Endodermal cell (in vitro differentiated cells): ENCODE measurements at regions not wholly inside any gene's neighbourhood (a gene's known extent, or its start where the extent isn't known, plus 50 kb on each side); places are given as distances from the start of the nearest gene placed in this dataset.
A peak's percentile ranks its signal among the peaks of the same experiment; 100 is the strongest.
"Not testable (repeated sequence)": the region's sequence is repeated elsewhere in the genome, so short reads cannot be mapped to it uniquely, and the experiment has no call there.

Experiments
- DNase-seq: peaks from one replicate; pipeline ENCODE4 v3.0.0-alpha.2; 2017
- H3K27ac ChIP-seq: 2 replicates; pipeline ENCODE4 v1.5.1; 2013; ENCODE audit warnings: mild to moderate bottlenecking, low read depth, low read length, moderate library complexity
- H3K27me3 ChIP-seq: 2 replicates; pipeline ENCODE4 v1.6.1; 2013; ENCODE audit warnings: mild to moderate bottlenecking, low read length, moderate library complexity; ENCODE audit not compliant: insufficient read depth, control insufficient read depth, poor library complexity, severe bottlenecking
- H3K36me3 ChIP-seq: 2 replicates; pipeline ENCODE4 v1.7.0; 2013; ENCODE audit warnings: mild to moderate bottlenecking, low read length, moderate library complexity; ENCODE audit not compliant: control insufficient read depth, insufficient read depth
- H3K4me1 ChIP-seq: one replicate; pipeline ENCODE4 v1.7.0; 2013; ENCODE audit warnings: low read length; ENCODE audit not compliant: control insufficient read depth, insufficient read depth
- H3K4me3 ChIP-seq: 2 replicates; pipeline ENCODE4 v1.5.1; 2013; ENCODE audit warnings: mild to moderate bottlenecking, low read length, moderate library complexity
- H3K9ac ChIP-seq: 2 replicates; pipeline ENCODE4 v1.6.1; 2013; ENCODE audit warnings: mild to moderate bottlenecking, low read length, moderate library complexity; ENCODE audit not compliant: poor library complexity, severe bottlenecking; ENCODE audit errors: extremely low read depth
- H3K9me3 ChIP-seq: 2 replicates; pipeline ENCODE4 v1.6.1; 2013; ENCODE audit warnings: mild to moderate bottlenecking, low read length, moderate library complexity; ENCODE audit not compliant: control insufficient read depth
- H3K27ac Mint-ChIP-seq: 2 replicates; pipeline ENCODE4 v1.8.0; 2020; ENCODE audit warnings: mixed read lengths
- H3K27me3 Mint-ChIP-seq: 2 replicates; pipeline ENCODE4 v1.8.0; 2021; ENCODE audit warnings: mild to moderate bottlenecking, mixed read lengths; ENCODE audit not compliant: insufficient read depth
- H3K36me3 Mint-ChIP-seq: 2 replicates; pipeline ENCODE4 v1.8.0; 2020; ENCODE audit warnings: low read depth, mixed read lengths
- H3K4me1 Mint-ChIP-seq: 2 replicates; pipeline ENCODE4 v1.8.0; 2020; ENCODE audit warnings: mixed read lengths
- H3K4me3 Mint-ChIP-seq: 2 replicates; pipeline ENCODE4 v1.8.0; 2020; ENCODE audit warnings: mild to moderate bottlenecking, moderate library complexity, mixed read lengths
- H3K9me3 Mint-ChIP-seq: 2 replicates; pipeline ENCODE4 v1.8.0; 2020; ENCODE audit warnings: mild to moderate bottlenecking, mixed read lengths
- WGBS, 2 experiments: methylation state at CpG; one replicate each; pipeline versions ENCODE4 v1.1.5 to v1.1.7; 2013; ENCODE audit warnings: missing lambda C conversion rate in 2 of 2, mixed read lengths in 1 of 2; ENCODE audit not compliant: insufficient coverage in 1 of 2, insufficient read length in 1 of 2; 5-methylcytosine and 5-hydroxymethylcytosine counted together
- TF ChIP-seq, protein P1 (sequence below): fragments of 200-600 bp; sonication (generic); conservative IDR thresholded peaks from 2 replicates; pipeline ENCODE4 v1.5.0; 2021; ENCODE audit warnings: antibody characterized with exemption, mild to moderate bottlenecking

- Mint-ChIP-seq H3K4me1 (peaks cover 6% of the 10 kb centered on the region), H3K27ac (no peak overlapping the region), H3K27me3 (no peaks in the 10 kb centered on the region), H3K9me3 (peaks cover 5% of the 10 kb centered on the region), H3K4me3 (no peak overlapping the region), H3K36me3 (no peaks in the 10 kb centered on the region)
- Histone ChIP-seq H3K4me1 (peaks cover 3% of the 10 kb centered on the region), H3K27me3 (no peaks in the 10 kb centered on the region), H3K4me3 (no peak overlapping the region), H3K36me3 (no peaks in the 10 kb centered on the region), H3K9me3 (no peaks in the 10 kb centered on the region), H3K27ac (no peak overlapping the region), H3K9ac (no peak overlapping the region)
- WGBS, 2 experiments: 88 to 100% methylated on average over 1 of the region's 1 CpG
- TF ChIP-seq, protein P1, sequence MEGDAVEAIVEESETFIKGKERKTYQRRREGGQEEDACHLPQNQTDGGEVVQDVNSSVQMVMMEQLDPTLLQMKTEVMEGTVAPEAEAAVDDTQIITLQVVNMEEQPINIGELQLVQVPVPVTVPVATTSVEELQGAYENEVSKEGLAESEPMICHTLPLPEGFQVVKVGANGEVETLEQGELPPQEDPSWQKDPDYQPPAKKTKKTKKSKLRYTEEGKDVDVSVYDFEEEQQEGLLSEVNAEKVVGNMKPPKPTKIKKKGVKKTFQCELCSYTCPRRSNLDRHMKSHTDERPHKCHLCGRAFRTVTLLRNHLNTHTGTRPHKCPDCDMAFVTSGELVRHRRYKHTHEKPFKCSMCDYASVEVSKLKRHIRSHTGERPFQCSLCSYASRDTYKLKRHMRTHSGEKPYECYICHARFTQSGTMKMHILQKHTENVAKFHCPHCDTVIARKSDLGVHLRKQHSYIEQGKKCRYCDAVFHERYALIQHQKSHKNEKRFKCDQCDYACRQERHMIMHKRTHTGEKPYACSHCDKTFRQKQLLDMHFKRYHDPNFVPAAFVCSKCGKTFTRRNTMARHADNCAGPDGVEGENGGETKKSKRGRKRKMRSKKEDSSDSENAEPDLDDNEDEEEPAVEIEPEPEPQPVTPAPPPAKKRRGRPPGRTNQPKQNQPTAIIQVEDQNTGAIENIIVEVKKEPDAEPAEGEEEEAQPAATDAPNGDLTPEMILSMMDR: peak; percentile 46
- no peak for DNase-seq
Observed at GRCh38 chr11:121864660-121865059, 251.4 kb downstream of the BLID start.

- Mint-ChIP-seq H3K27ac (no peak overlapping the region), H3K36me3 (no peaks in the 10 kb centered on the region), H3K4me3 (no peak overlapping the region), H3K27me3 (no peaks in the 10 kb centered on the region), H3K4me1 (no peaks in the 10 kb centered on the region), H3K9me3 (peaks cover 9% of the 10 kb centered on the region)
- Histone ChIP-seq H3K27ac (no peak overlapping the region), H3K9ac (no peak overlapping the region), H3K9me3 (no peaks in the 10 kb centered on the region), H3K4me1 (no peaks in the 10 kb centered on the region), H3K27me3 (no peaks in the 10 kb centered on the region), H3K36me3 (no peaks in the 10 kb centered on the region), H3K4me3 (no peak overlapping the region)
- no peak for DNase-seq
- TF ChIP-seq, protein P1: no peak
- 90 to 91% methylated on average over 4 of the region's 4 CpGs for WGBS, 2 experiments
Observed at GRCh38 chr11:121863126-121863525, 252.9 kb downstream of the BLID start.

GRCh38 chr11:121855138-121855537 lies 260.9 kb downstream of the BLID start:
- peaks cover 28% of the 10 kb centered on the region for H3K9me3 ChIP-seq
- not testable (repeated sequence) for H3K27me3 ChIP-seq, H3K27me3 Mint-ChIP-seq, H3K4me1 ChIP-seq, H3K4me3 ChIP-seq, DNase-seq, H3K27ac Mint-ChIP-seq, H3K4me1 Mint-ChIP-seq, H3K9ac ChIP-seq, H3K27ac ChIP-seq, H3K36me3 ChIP-seq, H3K4me3 Mint-ChIP-seq
- peaks cover 13% of the 10 kb centered on the region for H3K36me3 Mint-ChIP-seq
- peaks cover 49% of the 10 kb centered on the region for H3K9me3 Mint-ChIP-seq
- 96 to 100% methylated on average over 1 to 9 of the region's 11 CpGs for WGBS, 2 experiments

DNA sequence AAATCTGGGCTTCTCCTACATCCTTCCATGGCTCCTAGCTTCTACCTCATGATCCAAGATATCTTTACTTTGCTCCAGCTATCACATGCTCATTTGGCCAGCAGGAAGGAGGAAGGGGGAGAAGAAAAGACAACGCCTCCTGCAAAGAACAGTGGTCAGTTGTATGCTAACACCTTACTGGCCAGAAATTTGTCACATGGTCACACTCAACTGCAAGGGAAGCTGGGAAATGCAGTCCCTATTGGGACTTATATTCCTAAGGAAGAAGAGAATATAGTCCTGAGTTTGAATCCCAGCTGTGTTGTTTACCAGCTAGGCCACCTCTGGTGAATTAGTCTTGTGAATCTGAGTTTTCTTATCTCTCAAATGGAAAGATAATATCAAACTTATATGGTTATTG lies 272.0 kb downstream of the BLID start:
- H3K4me1 ChIP-seq: peaks cover 3% of the 10 kb centered on the region
- Mint-ChIP-seq H3K4me1 (peaks cover 6% of the 10 kb centered on the region), H3K36me3 (peaks cover under 1% of the 10 kb centered on the region), H3K9me3 (peaks cover 7% of the 10 kb centered on the region), H3K4me3 (no peak overlapping the region), H3K27me3 (no peaks in the 10 kb centered on the region), H3K27ac (no peak overlapping the region)
- H3K9ac ChIP-seq: no peak overlapping the region
- H3K27ac ChIP-seq: no peak overlapping the region
- no peaks in the 10 kb centered on the region for H3K27me3 ChIP-seq
- TF ChIP-seq, protein P1: no peak
- 93 to 100% methylated on average over 1 of the region's 1 CpG for WGBS, 2 experiments
- peaks cover 3% of the 10 kb centered on the region for H3K9me3 ChIP-seq
- H3K4me3 ChIP-seq: no peak overlapping the region
- H3K36me3 ChIP-seq: no peaks in the 10 kb centered on the region
- DNase-seq: no peak
